H9 (cell line): ENCODE measurements at regions not wholly inside any gene's neighbourhood (a gene's known extent, or its start where the extent isn't known, plus 50 kb on each side); places are given as distances from the start of the nearest gene placed in this dataset.

Experiments
- DNase-seq: peaks from one replicate; pipeline ENCODE4 v3.0.0-alpha.2; 2017
- H2AFZ ChIP-seq: one replicate; pipeline ENCODE4 v1.6.1; 2013; ENCODE audit warnings: mild to moderate bottlenecking, low read length, control low read depth, moderate library complexity
- H2AK5ac ChIP-seq: 2 replicates; pipeline ENCODE4 v1.6.1; 2013; ENCODE audit warnings: low read length, control low read depth, mixed read lengths; ENCODE audit not compliant: insufficient read length
- H2BK120ac ChIP-seq: one replicate; pipeline ENCODE4 v1.6.1; 2013; ENCODE audit warnings: low read depth, mild to moderate bottlenecking, low read length, control low read depth, inconsistent platforms; ENCODE audit not compliant: poor library complexity, severe bottlenecking
- H2BK12ac ChIP-seq: 2 replicates; pipeline ENCODE4 v1.6.1; 2013; ENCODE audit warnings: low read length, control low read depth, mixed read lengths, low read depth; ENCODE audit not compliant: insufficient read length
- H2BK15ac ChIP-seq: 2 replicates; pipeline ENCODE4 v1.6.1; 2013; ENCODE audit warnings: low read depth, low read length, control low read depth
- H2BK20ac ChIP-seq: one replicate; pipeline ENCODE4 v1.6.1; 2013; ENCODE audit warnings: low read depth, mild to moderate bottlenecking, low read length, control low read depth, inconsistent platforms; ENCODE audit not compliant: poor library complexity, severe bottlenecking
- H2BK5ac ChIP-seq: 2 replicates; pipeline ENCODE4 v1.6.1; 2013; ENCODE audit warnings: low read length, control low read depth, mixed read lengths; ENCODE audit not compliant: insufficient read length
- H3K14ac ChIP-seq: 2 replicates; pipeline ENCODE4 v1.6.1; 2013; ENCODE audit warnings: low read length, control low read depth; ENCODE audit not compliant: insufficient read depth
- H3K18ac ChIP-seq: 2 replicates; pipeline ENCODE4 v1.6.1; 2013; ENCODE audit warnings: low read depth, mild to moderate bottlenecking, mixed read lengths, low read length, control low read depth; ENCODE audit not compliant: insufficient read length
- H3K23ac ChIP-seq: 2 replicates; pipeline ENCODE4 v1.6.1; 2013; ENCODE audit warnings: low read length, control low read depth, mixed read lengths, low read depth; ENCODE audit not compliant: insufficient read length
- H3K23me2 ChIP-seq: 2 replicates; pipeline ENCODE4 v1.6.1; 2013; ENCODE audit warnings: low read depth, mild to moderate bottlenecking, mixed read lengths, low read length, control low read depth; ENCODE audit not compliant: insufficient read length, poor library complexity, severe bottlenecking
- H3K27ac ChIP-seq: 2 replicates; pipeline ENCODE4 v1.5.1; 2013; ENCODE audit warnings: low read length, control low read depth, mixed read lengths, low read depth; ENCODE audit not compliant: insufficient read length
- H3K27me3 ChIP-seq: 2 replicates; pipeline ENCODE4 v1.6.1; 2013; ENCODE audit warnings: low read length, control low read depth, inconsistent platforms; ENCODE audit not compliant: insufficient read depth
- H3K4ac ChIP-seq: 2 replicates; pipeline ENCODE4 v1.6.1; 2013; ENCODE audit warnings: low read depth, mild to moderate bottlenecking, control low read depth, inconsistent platforms, low read length, moderate library complexity
- H3K4me1 ChIP-seq: 2 replicates; pipeline ENCODE4 v1.6.1; 2013; ENCODE audit warnings: low read length, control low read depth, inconsistent platforms; ENCODE audit not compliant: insufficient read depth
- H3K4me2 ChIP-seq: 2 replicates; pipeline ENCODE4 v1.6.1; 2013; ENCODE audit warnings: low read length, control low read depth, mixed read lengths; ENCODE audit not compliant: insufficient read length, insufficient read depth
- H3K56ac ChIP-seq: 2 replicates; pipeline ENCODE4 v1.6.1; 2013; ENCODE audit warnings: low read depth, mild to moderate bottlenecking, mixed read lengths, low read length, control low read depth; ENCODE audit not compliant: insufficient read length
- H3K79me1 ChIP-seq: 2 replicates; pipeline ENCODE4 v1.6.1; 2013; ENCODE audit warnings: low read depth, mild to moderate bottlenecking, moderate library complexity, low read length, control low read depth, inconsistent platforms; ENCODE audit not compliant: insufficient read depth, poor library complexity, severe bottlenecking
- H3K79me2 ChIP-seq: 2 replicates; pipeline ENCODE4 v1.6.1; 2013; ENCODE audit warnings: low read length, control low read depth, inconsistent platforms; ENCODE audit not compliant: insufficient read depth
- H3K9ac ChIP-seq: 2 replicates; pipeline ENCODE4 v1.6.1; 2013; ENCODE audit warnings: low read length, control low read depth, mixed read lengths; ENCODE audit not compliant: insufficient read length; ENCODE audit errors: extremely low read depth
- H3K9me3 ChIP-seq: one replicate; pipeline ENCODE4 v1.6.1; 2013; ENCODE audit warnings: low read depth, low read length, inconsistent platforms; ENCODE audit not compliant: control insufficient read depth
- H3T11ph ChIP-seq: one replicate; pipeline ENCODE4 v1.6.1; 2013; ENCODE audit warnings: mild to moderate bottlenecking, low read length, control low read depth, inconsistent platforms
- H4K20me1 ChIP-seq: one replicate; pipeline ENCODE4 v1.6.1; 2013; ENCODE audit not compliant: control insufficient read depth, insufficient read length, insufficient read depth
- H4K5ac ChIP-seq: 2 replicates; pipeline ENCODE4 v1.6.1; 2013; ENCODE audit warnings: low read depth, mild to moderate bottlenecking, mixed read lengths, low read length, control low read depth; ENCODE audit not compliant: insufficient read length
- H4K8ac ChIP-seq: replicated peaks from 2 replicates; pipeline ENCODE4 v1.6.1; 2013; ENCODE audit warnings: low read length, control low read depth, mixed read lengths, low read depth; ENCODE audit not compliant: insufficient read length
- H4K91ac ChIP-seq: 2 replicates; pipeline ENCODE4 v1.6.1; 2013; ENCODE audit warnings: low read depth, mild to moderate bottlenecking, moderate library complexity, mixed read lengths, low read length, control low read depth; ENCODE audit not compliant: insufficient read length
- H3K27ac Mint-ChIP-seq, 3 experiments: 2 replicates in 2 of 3; 3 replicates in 1 of 3; pipeline ENCODE4 v1.8.0; 2020 to 2021; ENCODE audit warnings: mixed read lengths in 3 of 3, mild to moderate bottlenecking in 1 of 3, moderate library complexity in 1 of 3
- H3K27me3 Mint-ChIP-seq: 2 replicates; pipeline ENCODE4 v1.8.0; 2021; ENCODE audit warnings: low read depth, mild to moderate bottlenecking, moderate library complexity, mixed read lengths
- H3K36me3 Mint-ChIP-seq, 3 experiments: 2 replicates in 2 of 3; 3 replicates in 1 of 3; pipeline ENCODE4 v1.8.0; 2020 to 2021; ENCODE audit warnings: low read depth in 3 of 3, mixed read lengths in 3 of 3; ENCODE audit not compliant: insufficient read depth in 1 of 3
- H3K4me1 Mint-ChIP-seq, 2 experiments: 2 replicates each; pipeline ENCODE4 v1.8.0; 2020; ENCODE audit warnings: mixed read lengths in 2 of 2
- H3K4me3 Mint-ChIP-seq, 2 experiments: 2 replicates in 1 of 2; 3 replicates in 1 of 2; pipeline ENCODE4 v1.8.0; 2020 to 2021; ENCODE audit warnings: mild to moderate bottlenecking in 2 of 2, mixed read lengths in 2 of 2, moderate library complexity in 1 of 2
- H3K9me3 Mint-ChIP-seq, 2 experiments: 2 replicates in 1 of 2; 3 replicates in 1 of 2; pipeline ENCODE4 v1.8.0; 2020; ENCODE audit warnings: mild to moderate bottlenecking in 2 of 2, mixed read lengths in 2 of 2, moderate library complexity in 1 of 2
- WGBS: extraction: QIAGEN DNeasy Blood & Tissue Kit; methylation state at CpG from one replicate; pipeline ENCODE4 v1.1.7; 2013; ENCODE audit warnings: missing lambda C conversion rate, low lambda C conversion rate, mixed read lengths; ENCODE audit not compliant: insufficient read length; ENCODE audit errors: extremely low coverage; 5-methylcytosine and 5-hydroxymethylcytosine counted together
- TF ChIP-seq, protein P1 (sequence below): fragments of 200-600 bp; sonication (generic); conservative IDR thresholded peaks from 3 replicates; pipeline ENCODE4 v1.8.0; 2021; ENCODE audit warnings: antibody characterized with exemption, mild to moderate bottlenecking

DNA sequence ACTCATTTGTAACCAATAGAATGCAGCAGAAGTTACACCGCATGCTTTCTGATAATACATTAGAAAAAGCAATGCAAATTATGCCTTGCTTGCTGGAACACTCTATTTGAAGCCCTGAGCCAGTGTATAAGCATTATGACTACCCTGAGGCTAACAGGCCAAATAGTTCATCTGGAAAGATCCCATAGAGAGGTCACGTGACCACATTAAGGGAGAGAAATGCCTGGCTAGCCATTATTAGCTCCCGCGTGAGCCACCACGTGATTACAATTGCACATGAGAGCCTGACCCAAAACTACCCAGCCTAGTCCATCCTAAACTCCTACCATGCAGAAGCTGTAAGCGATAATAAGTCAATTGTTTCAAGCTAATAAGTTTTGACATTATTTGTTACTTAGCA lies 472.9 kb upstream of the GALNTL6 start:
- Histone ChIP-seq H4K8ac (no peak overlapping the region), H3K79me1 (no peaks in the 10 kb centered on the region), H3K9ac (no peak overlapping the region), H3K56ac (no peak overlapping the region), H2BK120ac (no peak overlapping the region), H3K18ac (no peak overlapping the region), H3K79me2 (no peaks in the 10 kb centered on the region), H2AK5ac (no peak overlapping the region), H3T11ph (no peak overlapping the region), H2BK15ac (no peak overlapping the region), H3K14ac (no peak overlapping the region), H4K20me1 (no peaks in the 10 kb centered on the region), H3K27me3 (no peaks in the 10 kb centered on the region), H3K23me2 (no peaks in the 10 kb centered on the region), H2BK20ac (no peak overlapping the region), H3K4me1 (no peaks in the 10 kb centered on the region), H3K23ac (no peak overlapping the region), H3K9me3 (no peaks in the 10 kb centered on the region), H3K4ac (no peak overlapping the region), H3K4me2 (no peak overlapping the region), H4K5ac (no peak overlapping the region), H2BK12ac (no peak overlapping the region), H3K27ac (no peak overlapping the region), H2BK5ac (no peak overlapping the region), H4K91ac (no peak overlapping the region), H2AFZ (no peak overlapping the region)
- DNase-seq, result no peak
- no peaks in the 10 kb centered on the region for H3K9me3 Mint-ChIP-seq
- no CpG with 5 or more reads among the region's 6 CpGs for WGBS
- H3K4me3 Mint-ChIP-seq, result no peak overlapping the region
- H3K4me1 Mint-ChIP-seq, result peaks cover 5% of the 10 kb centered on the region in 2 experiments; a peak in 3 of 4 replicates
- no peaks in the 10 kb centered on the region for H3K36me3 Mint-ChIP-seq
- H3K27ac Mint-ChIP-seq, result no peak overlapping the region
- H3K27me3 Mint-ChIP-seq, result no peaks in the 10 kb centered on the region
- TF ChIP-seq, protein P1, sequence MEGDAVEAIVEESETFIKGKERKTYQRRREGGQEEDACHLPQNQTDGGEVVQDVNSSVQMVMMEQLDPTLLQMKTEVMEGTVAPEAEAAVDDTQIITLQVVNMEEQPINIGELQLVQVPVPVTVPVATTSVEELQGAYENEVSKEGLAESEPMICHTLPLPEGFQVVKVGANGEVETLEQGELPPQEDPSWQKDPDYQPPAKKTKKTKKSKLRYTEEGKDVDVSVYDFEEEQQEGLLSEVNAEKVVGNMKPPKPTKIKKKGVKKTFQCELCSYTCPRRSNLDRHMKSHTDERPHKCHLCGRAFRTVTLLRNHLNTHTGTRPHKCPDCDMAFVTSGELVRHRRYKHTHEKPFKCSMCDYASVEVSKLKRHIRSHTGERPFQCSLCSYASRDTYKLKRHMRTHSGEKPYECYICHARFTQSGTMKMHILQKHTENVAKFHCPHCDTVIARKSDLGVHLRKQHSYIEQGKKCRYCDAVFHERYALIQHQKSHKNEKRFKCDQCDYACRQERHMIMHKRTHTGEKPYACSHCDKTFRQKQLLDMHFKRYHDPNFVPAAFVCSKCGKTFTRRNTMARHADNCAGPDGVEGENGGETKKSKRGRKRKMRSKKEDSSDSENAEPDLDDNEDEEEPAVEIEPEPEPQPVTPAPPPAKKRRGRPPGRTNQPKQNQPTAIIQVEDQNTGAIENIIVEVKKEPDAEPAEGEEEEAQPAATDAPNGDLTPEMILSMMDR, result no peak
